HL-60/S4 treated with phorbol 12-myristate 13-acetate at 8.2 ng/mL for 4 days and 3 days (cell line): ENCODE measurements at regions not wholly inside any gene's neighbourhood (a gene's known extent, or its start where the extent isn't known, plus 50 kb on each side); places are given as distances from the start of the nearest gene placed in this dataset.

ENCODE experiments used
- in situ Hi-C: fragments of 300-500 bp; cut with MboI; formaldehyde crosslinking; loops from 2 replicates; pipeline ENCODE4 v1.15.0; 2022; ENCODE audit warnings: low sequenced_read_pairs

- in situ Hi-C loops = no loop called here
Measured at GRCh38 chr13:99721606-99722337, 220.5 kb downstream of the TM9SF2 start.

- in situ Hi-C loops = no loop called here
Measured at GRCh38 chr13:99717959-99718674, 216.8 kb downstream of the TM9SF2 start.

- in situ Hi-C loops = no loop called here
Measured at GRCh38 chr13:99709134-99709533, 207.9 kb downstream of the TM9SF2 start.

GRCh38 chr13:99704390-99704789 lies 203.1 kb downstream of the TM9SF2 start:
- in situ Hi-C loops = no loop called here

GRCh38 chr13:99703908-99704307 lies 202.6 kb downstream of the TM9SF2 start:
- in situ Hi-C loops = no loop called here

- in situ Hi-C loops = no loop called here
Measured at GRCh38 chr13:99702687-99703319, 201.5 kb downstream of the TM9SF2 start.

GRCh38 chr13:99700468-99700867 lies 199.2 kb downstream of the TM9SF2 start:
- in situ Hi-C loops = no loop called here

GRCh38 chr13:99698816-99699099 lies 197.5 kb downstream of the TM9SF2 start:
- in situ Hi-C loops = no loop called here

- in situ Hi-C loops = no loop called here
Measured at GRCh38 chr13:99698010-99698815, 196.9 kb downstream of the TM9SF2 start.

- in situ Hi-C loops = no loop called here
Measured at GRCh38 chr13:99695857-99696256, 194.6 kb downstream of the TM9SF2 start.

- in situ Hi-C loops = no loop called here
Measured at GRCh38 chr13:99693852-99694611, 192.8 kb downstream of the TM9SF2 start.

GRCh38 chr13:99693351-99693750 lies 192.1 kb downstream of the TM9SF2 start:
- in situ Hi-C loops = no loop called here

GRCh38 chr13:99692854-99693253 lies 191.6 kb downstream of the TM9SF2 start:
- in situ Hi-C loops = no loop called here

- in situ Hi-C loops = no loop called here
Measured at GRCh38 chr13:99691552-99691951, 190.3 kb downstream of the TM9SF2 start.

- in situ Hi-C loops = no loop called here
Measured at GRCh38 chr13:99690426-99691174, 189.3 kb downstream of the TM9SF2 start.

- in situ Hi-C loops = no loop called here
Measured at GRCh38 chr13:99689955-99690354, 188.7 kb downstream of the TM9SF2 start.

GRCh38 chr13:99688776-99689175 lies 187.5 kb downstream of the TM9SF2 start:
- in situ Hi-C loops = no loop called here

GRCh38 chr13:99687723-99688397 lies 186.6 kb downstream of the TM9SF2 start:
- in situ Hi-C loops = no loop called here

GRCh38 chr13:99686944-99687411 lies 185.7 kb downstream of the TM9SF2 start:
- in situ Hi-C loops = no loop called here
